IMR-90 (cell line): ENCODE measurements at regions not wholly inside any gene's neighbourhood (a gene's known extent, or its start where the extent isn't known, plus 50 kb on each side); places are given as distances from the start of the nearest gene placed in this dataset.

ENCODE experiments used
- ATAC-seq: fragments of 200-7000 bp; cut with Tn5 transposase; 2 replicates; pipeline ENCODE4 v1.9.1; 2020; ENCODE audit warnings: low read depth, mild to moderate bottlenecking, moderate library complexity
- BruUV-seq: library from RNA; stranded (reverse); fragments of 400-500 nt; replicated peaks from 2 replicates; lab custom pipeline; 2021; lab: Mats Ljungman, UMichigan
- CTCF ChIA-PET: fragments of 300-600 bp; formaldehyde crosslinking; extraction: SDS; loops from one replicate; lab custom pipeline; 2021; ENCODE audit warnings: antibody characterized with exemption; lab: Yijun Ruan, JAX
- POLR2A ChIA-PET: fragments of 300-600 bp; sonication (Branson Sonifier 250); formaldehyde crosslinking; loops from one replicate; lab custom pipeline; 2022; ENCODE audit warnings: antibody characterized with exemption; ENCODE audit not compliant: unreplicated experiment; lab: Charles Lee
- DNase-seq: peaks from one replicate; pipeline ENCODE4 v3.0.0; 2013
- H2AFZ ChIP-seq: replicated peaks from 2 replicates; pipeline ENCODE3; 2013; ENCODE audit warnings: low read length, mild to moderate bottlenecking; ENCODE audit not compliant: poor library complexity
- H2AK5ac ChIP-seq: 2 replicates; pipeline ENCODE4 v1.6.1; 2013; ENCODE audit warnings: low read depth, low read length, inconsistent platforms
- H2AK9ac ChIP-seq: replicated peaks from 2 replicates; pipeline ENCODE3; 2013; ENCODE audit warnings: mild to moderate bottlenecking, low read depth, low read length, moderate library complexity; ENCODE audit not compliant: poor library complexity
- H2BK120ac ChIP-seq: 2 replicates; pipeline ENCODE4 v1.6.1; 2013; ENCODE audit warnings: low read depth, low read length, inconsistent platforms
- H2BK15ac ChIP-seq: 3 replicates; pipeline ENCODE4 v1.6.1; 2013; ENCODE audit warnings: low read depth, low read length, inconsistent platforms
- H2BK20ac ChIP-seq: 2 replicates; pipeline ENCODE4 v1.6.1; 2013; ENCODE audit warnings: low read depth, mild to moderate bottlenecking, inconsistent platforms, low read length, moderate library complexity
- H2BK5ac ChIP-seq: 2 replicates; pipeline ENCODE4 v1.6.1; 2013; ENCODE audit warnings: mild to moderate bottlenecking, low read depth, low read length, inconsistent platforms; ENCODE audit not compliant: poor library complexity, severe bottlenecking
- H3K14ac ChIP-seq: replicated peaks from 2 replicates; pipeline ENCODE4 v1.6.1; 2013; ENCODE audit warnings: low read depth, low read length, inconsistent platforms
- H3K18ac ChIP-seq: 2 replicates; pipeline ENCODE4 v1.6.1; 2013; ENCODE audit warnings: low read depth, low read length, control low read depth
- H3K23ac ChIP-seq: 2 replicates; pipeline ENCODE4 v1.6.1; 2013; ENCODE audit warnings: low read depth, low read length, inconsistent platforms
- H3K27ac ChIP-seq: 2 replicates; pipeline ENCODE4 v1.5.1; 2013; ENCODE audit warnings: mild to moderate bottlenecking, control low read depth, low read length; ENCODE audit not compliant: insufficient read depth
- H3K27me3 ChIP-seq: 2 replicates; pipeline ENCODE4 v1.6.1; 2013; ENCODE audit warnings: low read length; ENCODE audit not compliant: control insufficient read depth, insufficient read depth
- H3K36me3 ChIP-seq: 2 replicates; pipeline ENCODE4 v1.6.1; 2013; ENCODE audit warnings: low read length, mixed read lengths; ENCODE audit not compliant: control insufficient read depth, insufficient read depth
- H3K4ac ChIP-seq: 2 replicates; pipeline ENCODE4 v1.6.1; 2013; ENCODE audit warnings: low read depth, low read length, inconsistent platforms
- H3K4me1 ChIP-seq: 2 replicates; pipeline ENCODE4 v1.6.1; 2013; ENCODE audit warnings: low read length, mixed read lengths; ENCODE audit not compliant: control insufficient read depth, insufficient read depth
- H3K4me2 ChIP-seq: 2 replicates; pipeline ENCODE4 v1.6.1; 2013; ENCODE audit warnings: low read depth, mild to moderate bottlenecking, control low read depth, low read length, moderate library complexity
- H3K4me3 ChIP-seq: 2 replicates; pipeline ENCODE4 v1.5.1; 2013; ENCODE audit warnings: low read depth, mild to moderate bottlenecking, control low read depth, low read length, moderate library complexity; ENCODE audit not compliant: insufficient read depth
- H3K56ac ChIP-seq: 2 replicates; pipeline ENCODE4 v1.6.1; 2013; ENCODE audit warnings: low read length, inconsistent platforms; ENCODE audit not compliant: insufficient read depth; ENCODE audit errors: extremely low read depth
- H3K79me1 ChIP-seq, 2 experiments: 2 replicates each; pipeline ENCODE4 v1.6.1; 2013; ENCODE audit warnings: low read length in 2 of 2, inconsistent platforms in 1 of 2, low read depth in 1 of 2
- H3K9ac ChIP-seq: 2 replicates; pipeline ENCODE4 v1.6.1; 2013; ENCODE audit warnings: low read depth, low read length, control low read depth
- H3K9me1 ChIP-seq: 2 replicates; pipeline ENCODE4 v1.6.1; 2013; ENCODE audit warnings: low read length, inconsistent platforms; ENCODE audit not compliant: insufficient read depth
- H3K9me3 ChIP-seq: 2 replicates; pipeline ENCODE4 v1.6.1; 2013; ENCODE audit warnings: low read length; ENCODE audit not compliant: control insufficient read depth, insufficient read depth
- H4K20me1 ChIP-seq: 2 replicates; pipeline ENCODE4 v1.6.1; 2013; ENCODE audit warnings: low read length, inconsistent platforms; ENCODE audit not compliant: insufficient read depth
- H4K5ac ChIP-seq: 2 replicates; pipeline ENCODE4 v1.6.1; 2013; ENCODE audit warnings: mild to moderate bottlenecking, low read depth, low read length, control low read depth
- H4K8ac ChIP-seq, 2 experiments: 2 replicates each; pipeline ENCODE4 v1.6.1; 2013; ENCODE audit warnings: low read depth in 2 of 2, low read length in 2 of 2, control low read depth in 1 of 2, inconsistent platforms in 1 of 2
- H4K91ac ChIP-seq: 2 replicates; pipeline ENCODE4 v1.6.1; 2013; ENCODE audit warnings: low read depth, low read length, inconsistent platforms; ENCODE audit not compliant: insufficient read depth
- CTCF ChIP-seq: conservative IDR thresholded peaks from 2 replicates; pipeline ENCODE4 v1.5.1; 2012; ENCODE audit warnings: mild to moderate bottlenecking, low read depth, low read length, improper control_type of control experiment
- FOS ChIP-seq: fragments of 150-350 bp; IDR thresholded peaks from 2 replicates; pipeline ENCODE4 v1.6.1; 2016; ENCODE audit warnings: low read depth, low read length
- MAFK ChIP-seq: IDR thresholded peaks from 2 replicates; pipeline ENCODE4 v1.6.1; 2012; ENCODE audit warnings: low read depth, low read length, improper control_type of control experiment
- MAZ ChIP-seq: IDR thresholded peaks from 2 replicates; pipeline ENCODE4 v1.6.1; 2012; ENCODE audit warnings: low read depth, mild to moderate bottlenecking, low read length, improper control_type of control experiment, moderate library complexity, borderline replicate concordance
- POLR2A ChIP-seq: IDR thresholded peaks from 2 replicates; pipeline ENCODE4 v1.6.1; 2012; ENCODE audit warnings: mild to moderate bottlenecking, low read depth, low read length
- SMC3 ChIP-seq: fragments of 150-350 bp; IDR thresholded peaks from 2 replicates; pipeline ENCODE4 v1.6.1; 2016; ENCODE audit warnings: low read depth, mild to moderate bottlenecking, antibody characterized with exemption, low read length, moderate library complexity
- WGBS, 2 experiments: methylation state at CpG; one replicate each; pipeline versions ENCODE4 v1.1.5 to v1.1.7; 2013; ENCODE audit warnings: missing lambda C conversion rate in 2 of 2; ENCODE audit not compliant: insufficient read length in 1 of 2; ENCODE audit errors: extremely low coverage in 2 of 2; 5-methylcytosine and 5-hydroxymethylcytosine counted together
- dilution Hi-C: fragments of 300-500 bp; cut with HindIII; formaldehyde crosslinking; loops from one replicate; pipeline ENCODE4 v1.14.3; 2018; ENCODE audit warnings: low sequenced_read_pairs; ENCODE audit not compliant: unreplicated experiment
- in situ Hi-C: fragments of 300-500 bp; cut with MboI; formaldehyde crosslinking; loops from 3 replicates; pipeline ENCODE4 v1.14.3; 2019; ENCODE audit warnings: low sequenced_read_pairs, inconsistent platforms, mixed read lengths
- intact Hi-C: fragments of 100-400 bp; cut with micrococcal nuclease; formaldehyde crosslinking; loops from 2 replicates; pipeline ENCODE4 v1.10.0; 2022
- TF ChIP-seq, protein P1 (sequence below): fragments of 150-350 bp; IDR thresholded peaks from 2 replicates; pipeline ENCODE4 v1.6.1; 2016; ENCODE audit warnings: low read depth, mild to moderate bottlenecking, low read length, moderate library complexity, borderline replicate concordance

DNA sequence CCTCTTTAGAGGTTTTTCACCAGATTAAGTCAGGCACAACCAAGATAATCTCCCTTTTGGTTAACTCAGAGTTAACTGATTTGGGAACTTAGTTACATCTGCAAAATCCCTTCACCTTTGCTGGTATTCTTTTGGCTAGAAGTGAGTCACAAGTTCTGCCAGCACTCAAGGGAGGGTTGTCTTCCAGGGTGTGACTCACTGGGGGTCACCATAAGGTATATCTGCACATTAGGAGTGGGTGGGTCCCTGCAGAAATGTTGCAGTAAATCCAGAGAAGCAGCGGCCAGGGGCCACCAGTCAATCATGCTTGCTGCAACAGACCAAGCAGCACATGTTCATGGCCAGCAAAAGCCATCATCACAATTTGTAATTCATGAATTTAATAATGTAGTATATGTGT is 59.8 kb upstream of the MAML3 start:
- Histone ChIP-seq H3K4me3 (no peak overlapping the region), H2AFZ (peak overlapping the region; percentile 34), H2BK20ac (no peak overlapping the region), H3K36me3 (no peaks in the 10 kb centered on the region), H2AK5ac (no peak overlapping the region), H2BK15ac (no peak overlapping the region), H3K9me1 (no peaks in the 10 kb centered on the region), H3K4ac (no peak overlapping the region), H4K8ac (no peak overlapping the region), H3K9me3 (no peaks in the 10 kb centered on the region), H3K4me1 (no peaks in the 10 kb centered on the region), H3K4me2 (no peak overlapping the region), H3K23ac (no peak overlapping the region), H3K27me3 (peaks cover 5% of the 10 kb centered on the region), H3K56ac (no peak overlapping the region), H2AK9ac (no peak overlapping the region), H2BK120ac (no peak overlapping the region), H3K27ac (no peak overlapping the region), H2BK5ac (no peak overlapping the region), H4K5ac (no peak overlapping the region), H3K14ac (no peak overlapping the region), H3K9ac (no peak overlapping the region), H4K20me1 (no peaks in the 10 kb centered on the region), H3K18ac (no peak overlapping the region), H4K91ac (no peak overlapping the region), H3K79me1 (no peaks in the 10 kb centered on the region)
- intact Hi-C loops (no loop called here), dilution Hi-C loops (no loop called here), in situ Hi-C loops (no loop called here)
- ChIA-PET CTCF (interaction anchor here (0.5 kb wide), 1 partner anchor 11 kb away, joined by 3 read pairs; no protein-coding TSS in a partner anchor), POLR2A (no interaction called here)
- WGBS, 2 experiments, result no CpG with 5 or more reads among the region's 1 CpG
- no TSS peak for BruUV-seq
- peak; percentile 66 for DNase-seq
- no peak for ATAC-seq
- TF ChIP-seq MAZ (no peak), SMC3 (no peak), FOS (peak; percentile 60), MAFK (no peak), CTCF (no peak), POLR2A (no peak)
- TF ChIP-seq, protein P1, sequence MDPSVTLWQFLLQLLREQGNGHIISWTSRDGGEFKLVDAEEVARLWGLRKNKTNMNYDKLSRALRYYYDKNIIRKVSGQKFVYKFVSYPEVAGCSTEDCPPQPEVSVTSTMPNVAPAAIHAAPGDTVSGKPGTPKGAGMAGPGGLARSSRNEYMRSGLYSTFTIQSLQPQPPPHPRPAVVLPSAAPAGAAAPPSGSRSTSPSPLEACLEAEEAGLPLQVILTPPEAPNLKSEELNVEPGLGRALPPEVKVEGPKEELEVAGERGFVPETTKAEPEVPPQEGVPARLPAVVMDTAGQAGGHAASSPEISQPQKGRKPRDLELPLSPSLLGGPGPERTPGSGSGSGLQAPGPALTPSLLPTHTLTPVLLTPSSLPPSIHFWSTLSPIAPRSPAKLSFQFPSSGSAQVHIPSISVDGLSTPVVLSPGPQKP, result no peak
